Activated naive CD8-positive, alpha-beta T cell treated with anti-CD3 and anti-CD28 coated beads, Interleukin-2, amount 10 ng/mL, durations not matched to agents 7 days and 5 days (primary cell): ENCODE measurements at regions not wholly inside any gene's neighbourhood (a gene's known extent, or its start where the extent isn't known, plus 50 kb on each side); places are given as distances from the start of the nearest gene placed in this dataset.
"Not testable (repeated sequence)": the region's sequence is repeated elsewhere in the genome, so short reads cannot be mapped to it uniquely, and the experiment has no call there.

Experiments used
- ATAC-seq: fragments of 150-1000 bp; cut with Tn5 transposase; one replicate; pipeline ENCODE4 v1.10.0; 2021; ENCODE audit warnings: low read depth, moderate library complexity
- POLR2A ChIA-PET: fragments of 350-600 bp; sonication (Branson Sonifier 250); formaldehyde crosslinking; loops from one replicate; lab custom pipeline; 2021; ENCODE audit warnings: antibody characterized with exemption; lab: Charles Lee
- DNase-seq: peaks from one replicate; pipeline ENCODE4 v3.0.0; 2021
- H3K27ac Mint-ChIP-seq: one replicate; pipeline ENCODE4 v1.8.0; 2022; ENCODE audit warnings: mild to moderate bottlenecking, mixed read lengths
- H3K27me3 Mint-ChIP-seq: one replicate; pipeline ENCODE4 v1.8.0; 2022; ENCODE audit warnings: mild to moderate bottlenecking, moderate library complexity, mixed read lengths
- H3K36me3 Mint-ChIP-seq: one replicate; pipeline ENCODE4 v1.8.0; 2021; ENCODE audit warnings: mild to moderate bottlenecking, mixed read lengths
- H3K4me1 Mint-ChIP-seq: one replicate; pipeline ENCODE4 v1.8.0; 2021; ENCODE audit warnings: mixed read lengths
- H3K4me3 Mint-ChIP-seq: one replicate; pipeline ENCODE4 v1.8.0; 2022; ENCODE audit warnings: mild to moderate bottlenecking, moderate library complexity, mixed read lengths
- H3K9me3 Mint-ChIP-seq: one replicate; pipeline ENCODE4 v1.8.0; 2021; ENCODE audit warnings: mixed read lengths

- Mint-ChIP-seq H3K4me3 (no peak overlapping the region), H3K4me1 (no peaks in the 10 kb centered on the region), H3K27ac (no peak overlapping the region), H3K36me3 (no peaks in the 10 kb centered on the region), H3K27me3 (peaks cover 12% of the 10 kb centered on the region), H3K9me3 (peaks cover 1% of the 10 kb centered on the region)
- DNase-seq (no peak), ATAC-seq (no peak)
- POLR2A ChIA-PET, result no interaction called here
These were observed 157.3 kb upstream of the STMND1 start for GRCh38 chr6:16944596-16944995.

DNA sequence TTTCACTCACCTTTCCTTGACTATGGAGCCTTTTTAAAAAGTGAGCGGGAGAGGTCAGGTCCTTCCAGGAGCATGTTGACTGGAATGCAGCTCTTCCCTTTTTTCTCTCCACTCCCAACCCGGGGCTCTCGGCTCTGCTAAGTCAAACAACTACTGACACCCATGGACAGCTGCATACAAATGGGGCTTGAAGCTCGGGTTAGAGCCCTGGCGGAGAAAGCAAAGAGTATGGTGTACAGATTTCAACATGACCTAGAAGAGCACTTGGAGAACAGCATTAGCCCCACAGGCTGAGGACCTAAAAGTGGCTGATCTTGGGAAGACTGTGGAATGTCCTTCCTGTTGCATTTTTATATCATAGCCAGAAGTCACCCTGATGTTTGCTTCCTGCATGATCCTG is 162.0 kb upstream of the STMND1 start:
- ATAC-seq (no peak), DNase-seq (no peak)
- POLR2A ChIA-PET, result no interaction called here
- H3K9me3 Mint-ChIP-seq, result no peaks in the 10 kb centered on the region
- H3K4me3 Mint-ChIP-seq, result no peak overlapping the region
- H3K36me3 Mint-ChIP-seq, result no peaks in the 10 kb centered on the region
- peaks cover 17% of the 10 kb centered on the region for H3K27me3 Mint-ChIP-seq
- H3K27ac Mint-ChIP-seq, result no peak overlapping the region
- H3K4me1 Mint-ChIP-seq, result no peaks in the 10 kb centered on the region

DNA sequence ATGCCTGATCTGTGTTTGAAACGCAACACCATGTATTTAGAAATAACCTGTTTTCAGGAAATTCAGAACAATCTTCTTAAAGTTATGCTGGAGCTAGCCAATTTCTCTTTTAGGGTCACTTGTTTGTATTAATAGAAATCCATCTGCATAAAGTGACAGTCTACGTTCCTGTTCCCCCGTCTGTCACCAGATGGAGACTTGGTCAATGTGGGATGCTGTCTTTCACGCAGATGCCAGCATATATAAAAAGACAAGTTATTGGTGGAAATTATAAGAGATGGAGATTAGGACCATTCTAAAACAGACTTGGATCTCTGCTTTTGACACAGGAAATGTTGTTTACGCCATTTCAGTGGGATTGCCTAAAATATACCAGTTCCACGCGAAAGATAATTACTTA is 162.5 kb upstream of the STMND1 start:
- Mint-ChIP-seq H3K9me3 (no peaks in the 10 kb centered on the region), H3K36me3 (no peaks in the 10 kb centered on the region), H3K27me3 (peaks cover 21% of the 10 kb centered on the region), H3K27ac (no peak overlapping the region), H3K4me3 (no peak overlapping the region), H3K4me1 (no peaks in the 10 kb centered on the region)
- ATAC-seq (no peak), DNase-seq (no peak)
- POLR2A ChIA-PET, result no interaction called here

- DNase-seq (no peak), ATAC-seq (no peak)
- H3K36me3 Mint-ChIP-seq, result no peaks in the 10 kb centered on the region
- no peaks in the 10 kb centered on the region for H3K9me3 Mint-ChIP-seq
- POLR2A ChIA-PET, result no interaction called here
- H3K4me1 Mint-ChIP-seq, result no peaks in the 10 kb centered on the region
- no peak overlapping the region for H3K4me3 Mint-ChIP-seq
- H3K27ac Mint-ChIP-seq, result no peak overlapping the region
- H3K27me3 Mint-ChIP-seq, result peaks cover 19% of the 10 kb centered on the region
These were observed 165.0 kb upstream of the STMND1 start for GRCh38 chr6:16936893-16937292.

- no peak for ATAC-seq
- Mint-ChIP-seq H3K27me3 (peaks cover 18% of the 10 kb centered on the region), H3K4me1 (no peaks in the 10 kb centered on the region), H3K27ac (no peak overlapping the region), H3K4me3 (no peak overlapping the region), H3K36me3 (no peaks in the 10 kb centered on the region), H3K9me3 (peaks cover 2% of the 10 kb centered on the region)
- POLR2A ChIA-PET, result no interaction called here
- DNase-seq, result no peak
These were observed 167.9 kb upstream of the STMND1 start for GRCh38 chr6:16933961-16934360.

GRCh38 chr6:16933532-16933931 is 168.3 kb upstream of the STMND1 start:
- H3K4me1 Mint-ChIP-seq, result no peaks in the 10 kb centered on the region
- peaks cover 18% of the 10 kb centered on the region for H3K27me3 Mint-ChIP-seq
- peaks cover 2% of the 10 kb centered on the region for H3K9me3 Mint-ChIP-seq
- POLR2A ChIA-PET, result no interaction called here
- no peak overlapping the region for H3K4me3 Mint-ChIP-seq
- no peak for DNase-seq
- H3K36me3 Mint-ChIP-seq, result no peaks in the 10 kb centered on the region
- ATAC-seq, result no peak
- no peak overlapping the region for H3K27ac Mint-ChIP-seq

- POLR2A ChIA-PET, result no interaction called here
These were observed 168.9 kb upstream of the STMND1 start for GRCh38 chr6:16932920-16933319.

DNA sequence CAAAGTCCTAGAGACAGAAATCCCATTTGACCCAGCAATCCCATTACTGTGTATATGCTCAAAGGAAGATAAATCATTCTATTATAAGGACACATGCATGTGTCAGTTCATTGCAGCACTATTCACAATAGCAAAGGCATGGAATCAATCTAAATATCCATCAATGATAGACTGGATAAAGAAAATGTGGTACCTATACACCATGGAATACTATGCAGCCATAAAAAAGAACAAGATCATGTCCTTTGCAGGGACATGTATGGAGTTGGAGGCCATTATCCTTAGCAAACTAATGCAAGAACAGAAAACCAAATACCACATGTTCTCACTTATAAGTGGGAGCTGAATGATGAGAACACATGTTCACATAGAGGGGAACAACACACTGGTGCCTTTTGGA is 169.8 kb upstream of the ATXN1 start:
- DNase-seq, H3K4me3 Mint-ChIP-seq, H3K4me1 Mint-ChIP-seq, ATAC-seq, H3K9me3 Mint-ChIP-seq, H3K27ac Mint-ChIP-seq, POLR2A ChIA-PET, H3K36me3 Mint-ChIP-seq: not testable (repeated sequence)
- peaks cover 23% of the 10 kb centered on the region for H3K27me3 Mint-ChIP-seq

More at GRCh38 chr6:16932920-16933319, 168.9 kb upstream of the STMND1 start:
- H3K9me3 Mint-ChIP-seq, result peaks cover 2% of the 10 kb centered on the region
- no peaks in the 10 kb centered on the region for H3K4me1 Mint-ChIP-seq
- H3K27ac Mint-ChIP-seq, result no peak overlapping the region
- no peaks in the 10 kb centered on the region for H3K36me3 Mint-ChIP-seq
- DNase-seq (no peak), ATAC-seq (no peak)
- H3K4me3 Mint-ChIP-seq, result no peak overlapping the region
- peaks cover 18% of the 10 kb centered on the region for H3K27me3 Mint-ChIP-seq

GRCh38 chr6:16930432-16930831 is 169.2 kb upstream of the ATXN1 start:
- H3K9me3 Mint-ChIP-seq, result peaks cover 2% of the 10 kb centered on the region
- ATAC-seq (no peak), DNase-seq (no peak)
- H3K4me3 Mint-ChIP-seq, result no peak overlapping the region
- no peaks in the 10 kb centered on the region for H3K36me3 Mint-ChIP-seq
- no peak overlapping the region for H3K27ac Mint-ChIP-seq
- peaks cover 24% of the 10 kb centered on the region for H3K27me3 Mint-ChIP-seq
- POLR2A ChIA-PET, result no interaction called here
- H3K4me1 Mint-ChIP-seq, result no peaks in the 10 kb centered on the region

DNA sequence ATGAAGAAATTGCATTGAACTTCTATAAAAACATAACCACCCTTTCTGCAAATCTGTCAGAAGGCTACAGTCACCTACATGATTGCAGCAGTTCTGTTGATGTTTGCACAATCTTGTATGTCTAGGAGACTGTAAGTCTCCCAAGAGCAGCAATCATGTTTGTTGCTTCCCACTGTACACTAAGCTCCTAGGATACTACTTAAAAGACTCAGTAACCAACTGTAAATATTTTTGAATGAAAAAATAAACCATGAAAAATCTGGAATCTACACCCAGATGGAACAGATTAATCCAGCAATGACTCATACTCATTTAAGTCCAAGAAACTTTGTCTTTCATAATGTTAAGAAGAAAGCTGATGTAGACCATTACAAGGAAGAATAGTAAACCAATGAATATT is 168.5 kb upstream of the ATXN1 start:
- no peak overlapping the region for H3K4me3 Mint-ChIP-seq
- ATAC-seq (no peak), DNase-seq (no peak)
- H3K9me3 Mint-ChIP-seq, result peaks cover 2% of the 10 kb centered on the region
- H3K27me3 Mint-ChIP-seq, result peaks cover 19% of the 10 kb centered on the region
- no peaks in the 10 kb centered on the region for H3K36me3 Mint-ChIP-seq
- no peak overlapping the region for H3K27ac Mint-ChIP-seq
- H3K4me1 Mint-ChIP-seq, result no peaks in the 10 kb centered on the region
- POLR2A ChIA-PET, result no interaction called here

- peaks cover 16% of the 10 kb centered on the region for H3K27me3 Mint-ChIP-seq
- POLR2A ChIA-PET, result no interaction called here
- no peaks in the 10 kb centered on the region for H3K36me3 Mint-ChIP-seq
- no peak overlapping the region for H3K27ac Mint-ChIP-seq
- H3K9me3 Mint-ChIP-seq, result peaks cover 2% of the 10 kb centered on the region
- H3K4me3 Mint-ChIP-seq, result no peak overlapping the region
- DNase-seq (no peak), ATAC-seq (no peak)
- H3K4me1 Mint-ChIP-seq, result no peaks in the 10 kb centered on the region
These were observed 167.1 kb upstream of the ATXN1 start for GRCh38 chr6:16928387-16928786.

GRCh38 chr6:16927205-16927604 is 165.9 kb upstream of the ATXN1 start:
- ATAC-seq, result no peak
- Mint-ChIP-seq H3K9me3 (peaks cover 2% of the 10 kb centered on the region), H3K4me1 (no peaks in the 10 kb centered on the region), H3K27ac (no peak overlapping the region), H3K27me3 (peaks cover 23% of the 10 kb centered on the region), H3K36me3 (no peaks in the 10 kb centered on the region), H3K4me3 (no peak overlapping the region)
- POLR2A ChIA-PET, result no interaction called here
- no peak for DNase-seq

DNA sequence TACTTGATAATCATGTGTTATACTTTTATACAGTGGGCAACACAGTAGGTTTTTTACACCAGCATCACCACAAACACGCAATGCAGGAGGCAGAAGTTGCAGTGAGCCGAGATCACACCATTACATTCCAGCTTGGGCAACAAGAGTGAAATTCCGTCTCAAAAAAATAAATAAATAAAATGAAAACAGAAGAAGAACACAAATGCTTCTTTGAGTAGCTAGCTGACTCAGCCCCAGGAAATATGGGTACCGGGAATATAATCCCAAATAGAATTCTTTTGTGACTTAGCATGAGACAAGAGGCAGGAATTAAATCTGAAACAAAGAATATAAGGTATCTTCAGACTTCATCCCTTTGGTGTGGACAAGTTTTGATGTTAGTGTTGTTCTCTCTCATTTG is 164.2 kb upstream of the ATXN1 start:
- Mint-ChIP-seq H3K27me3 (peaks cover 20% of the 10 kb centered on the region), H3K4me1 (no peaks in the 10 kb centered on the region), H3K9me3 (no peaks in the 10 kb centered on the region), H3K36me3 (no peaks in the 10 kb centered on the region), H3K4me3 (no peak overlapping the region), H3K27ac (no peak overlapping the region)
- DNase-seq, result no peak
- ATAC-seq, result no peak
- POLR2A ChIA-PET, result no interaction called here

DNA sequence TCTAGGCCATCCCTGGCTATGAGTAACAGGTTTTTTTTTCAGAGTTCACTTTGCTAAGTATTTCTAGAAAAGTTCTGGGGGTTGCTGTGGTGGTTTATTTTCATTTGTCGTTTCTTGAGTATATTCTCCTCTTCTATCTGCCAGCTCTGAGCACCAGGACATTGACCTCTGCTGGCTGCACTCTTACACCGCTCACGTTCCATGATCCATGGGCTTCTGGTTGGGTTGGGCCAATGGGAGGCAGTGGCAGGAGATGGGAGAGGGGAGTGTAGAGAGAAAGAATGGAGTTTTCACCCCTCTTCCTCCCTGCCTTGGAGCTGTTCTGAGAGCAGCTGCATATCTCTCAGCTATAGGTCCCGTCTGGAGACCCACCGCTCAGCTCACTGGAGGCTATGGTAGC is 161.0 kb upstream of the ATXN1 start:
- POLR2A ChIA-PET, result no interaction called here

More for the DNA sequence above, 161.0 kb upstream of the ATXN1 start:
- DNase-seq (no peak), ATAC-seq (no peak)
- Mint-ChIP-seq H3K4me1 (no peaks in the 10 kb centered on the region), H3K27me3 (peaks cover 27% of the 10 kb centered on the region), H3K27ac (no peak overlapping the region), H3K9me3 (no peaks in the 10 kb centered on the region), H3K36me3 (no peaks in the 10 kb centered on the region), H3K4me3 (no peak overlapping the region)
